ACC112 (cell line): ENCODE measurements at regions not wholly inside any gene's neighbourhood (a gene's known extent, or its start where the extent isn't known, plus 50 kb on each side); places are given as distances from the start of the nearest gene placed in this dataset.

Experiments
- H2AFZ ChIP-seq: fragments of 200-600 bp; sonication (generic); one replicate; pipeline ENCODE4 v1.6.0; 2017; ENCODE audit warnings: antibody characterized with exemption, low read length; ENCODE audit not compliant: unreplicated experiment
- H3K27ac ChIP-seq: fragments of 200-600 bp; sonication (generic); 2 replicates; pipeline ENCODE4 v1.5.1; 2014; ENCODE audit warnings: low read depth, mild to moderate bottlenecking, antibody characterized with exemption, low read length, moderate library complexity
- H3K27me3 ChIP-seq: fragments of 200-600 bp; sonication (generic); 2 replicates; pipeline ENCODE4 v1.6.1; 2014; ENCODE audit warnings: mild to moderate bottlenecking, antibody characterized with exemption, low read length, moderate library complexity, mixed read lengths; ENCODE audit not compliant: insufficient read depth
- H3K36me3 ChIP-seq: fragments of 200-600 bp; sonication (generic); 2 replicates; pipeline ENCODE4 v1.6.1; 2016; ENCODE audit warnings: mild to moderate bottlenecking, antibody characterized with exemption, low read length, moderate library complexity, mixed read lengths; ENCODE audit not compliant: insufficient read depth
- H3K4me1 ChIP-seq: fragments of 200-600 bp; sonication (generic); one replicate; pipeline ENCODE4 v1.6.1; 2016; ENCODE audit warnings: low read length, mixed read lengths; ENCODE audit not compliant: insufficient read depth, unreplicated experiment, control insufficient read depth
- H3K4me3 ChIP-seq: fragments of 200-600 bp; sonication (generic); 2 replicates; pipeline ENCODE4 v1.5.1; 2014; ENCODE audit warnings: mild to moderate bottlenecking, low read depth, low read length
- H3K79me2 ChIP-seq: fragments of 200-600 bp; sonication (generic); one replicate; pipeline ENCODE4 v1.6.0; 2016; ENCODE audit warnings: low read length; ENCODE audit not compliant: control insufficient read depth, unreplicated experiment, insufficient read depth

GRCh38 chr4:59127743-59128142, 2017.6 kb upstream of the IGFBP7 start:
- no peaks in the 10 kb centered on the region for H3K36me3 ChIP-seq
- no peak overlapping the region for H3K27ac ChIP-seq
- H2AFZ ChIP-seq: no peak overlapping the region
- no peak overlapping the region for H3K4me3 ChIP-seq
- H3K4me1 ChIP-seq: no peaks in the 10 kb centered on the region
- no peaks in the 10 kb centered on the region for H3K27me3 ChIP-seq
- H3K79me2 ChIP-seq: no peaks in the 10 kb centered on the region

- Histone ChIP-seq H3K4me1 (no peaks in the 10 kb centered on the region), H3K36me3 (no peaks in the 10 kb centered on the region), H3K79me2 (no peaks in the 10 kb centered on the region), H3K27ac (no peak overlapping the region), H3K4me3 (no peak overlapping the region), H3K27me3 (no peaks in the 10 kb centered on the region), H2AFZ (no peak overlapping the region)
Measured at GRCh38 chr4:59135248-59135985, 2025.2 kb upstream of the IGFBP7 start.

GRCh38 chr4:59161249-59161648, 2038.9 kb upstream of the ADGRL3 start:
- no peaks in the 10 kb centered on the region for H3K36me3 ChIP-seq
- no peak overlapping the region for H3K27ac ChIP-seq
- H2AFZ ChIP-seq: no peak overlapping the region
- no peaks in the 10 kb centered on the region for H3K4me1 ChIP-seq
- H3K79me2 ChIP-seq: no peaks in the 10 kb centered on the region
- no peaks in the 10 kb centered on the region for H3K27me3 ChIP-seq
- no peak overlapping the region for H3K4me3 ChIP-seq

GRCh38 chr4:59175617-59176016, 2024.5 kb upstream of the ADGRL3 start:
- Histone ChIP-seq H3K4me3 (no peak overlapping the region), H3K27ac (no peak overlapping the region), H2AFZ (no peak overlapping the region), H3K4me1 (no peaks in the 10 kb centered on the region), H3K36me3 (no peaks in the 10 kb centered on the region), H3K79me2 (no peaks in the 10 kb centered on the region), H3K27me3 (no peaks in the 10 kb centered on the region)

GRCh38 chr4:59179372-59179771, 2020.8 kb upstream of the ADGRL3 start:
- H2AFZ ChIP-seq: no peak overlapping the region
- no peaks in the 10 kb centered on the region for H3K4me1 ChIP-seq
- no peaks in the 10 kb centered on the region for H3K79me2 ChIP-seq
- H3K27ac ChIP-seq: no peak overlapping the region
- H3K27me3 ChIP-seq: no peaks in the 10 kb centered on the region
- H3K36me3 ChIP-seq: no peaks in the 10 kb centered on the region
- no peak overlapping the region for H3K4me3 ChIP-seq

GRCh38 chr4:59180161-59180560, 2020.0 kb upstream of the ADGRL3 start:
- Histone ChIP-seq H3K27me3 (no peaks in the 10 kb centered on the region), H2AFZ (no peak overlapping the region), H3K36me3 (no peaks in the 10 kb centered on the region), H3K27ac (no peak overlapping the region), H3K79me2 (no peaks in the 10 kb centered on the region), H3K4me3 (no peak overlapping the region), H3K4me1 (no peaks in the 10 kb centered on the region)

- Histone ChIP-seq H3K4me1 (no peaks in the 10 kb centered on the region), H3K79me2 (no peaks in the 10 kb centered on the region), H3K36me3 (no peaks in the 10 kb centered on the region), H3K4me3 (no peak overlapping the region), H2AFZ (no peak overlapping the region), H3K27me3 (no peaks in the 10 kb centered on the region), H3K27ac (no peak overlapping the region)
Measured at GRCh38 chr4:59180969-59181368, 2019.2 kb upstream of the ADGRL3 start.

- Histone ChIP-seq H2AFZ (no peak overlapping the region), H3K27ac (no peak overlapping the region), H3K36me3 (no peaks in the 10 kb centered on the region), H3K4me1 (no peaks in the 10 kb centered on the region), H3K27me3 (no peaks in the 10 kb centered on the region), H3K79me2 (no peaks in the 10 kb centered on the region), H3K4me3 (no peak overlapping the region)
Measured at GRCh38 chr4:59195839-59196238, 2004.3 kb upstream of the ADGRL3 start.

- H3K79me2 ChIP-seq: no peaks in the 10 kb centered on the region
- no peaks in the 10 kb centered on the region for H3K36me3 ChIP-seq
- H3K27me3 ChIP-seq: no peaks in the 10 kb centered on the region
- no peak overlapping the region for H3K27ac ChIP-seq
- H2AFZ ChIP-seq: no peak overlapping the region
- no peak overlapping the region for H3K4me3 ChIP-seq
- H3K4me1 ChIP-seq: no peaks in the 10 kb centered on the region
Measured at GRCh38 chr4:59200992-59201391, 1999.1 kb upstream of the ADGRL3 start.

- H3K4me3 ChIP-seq: no peak overlapping the region
- H3K27ac ChIP-seq: no peak overlapping the region
- H3K79me2 ChIP-seq: no peaks in the 10 kb centered on the region
- no peaks in the 10 kb centered on the region for H3K4me1 ChIP-seq
- no peaks in the 10 kb centered on the region for H3K27me3 ChIP-seq
- H3K36me3 ChIP-seq: no peaks in the 10 kb centered on the region
- no peak overlapping the region for H2AFZ ChIP-seq
Measured at GRCh38 chr4:59217910-59218631, 1982.1 kb upstream of the ADGRL3 start.

GRCh38 chr4:59222221-59222620, 1977.9 kb upstream of the ADGRL3 start:
- Histone ChIP-seq H2AFZ (no peak overlapping the region), H3K79me2 (no peaks in the 10 kb centered on the region), H3K4me1 (no peaks in the 10 kb centered on the region), H3K36me3 (no peaks in the 10 kb centered on the region), H3K4me3 (no peak overlapping the region), H3K27me3 (no peaks in the 10 kb centered on the region), H3K27ac (no peak overlapping the region)
